Dermis blood vessel endothelial cell (primary cell): ENCODE measurements at regions not wholly inside any gene's neighbourhood (a gene's known extent, or its start where the extent isn't known, plus 50 kb on each side); places are given as distances from the start of the nearest gene placed in this dataset.
"Not testable (repeated sequence)": the region's sequence is repeated elsewhere in the genome, so short reads cannot be mapped to it uniquely, and the experiment has no call there.

Source experiments
- DNase-seq: peaks from one replicate; pipeline ENCODE4 v3.0.0; 2010

GRCh38 chr4:100900945-100901344 lies 383.1 kb upstream of the EMCN start:
- DNase-seq: not testable (repeated sequence)

GRCh38 chr4:100900134-100900533 lies 382.3 kb upstream of the EMCN start:
- no peak for DNase-seq

DNA sequence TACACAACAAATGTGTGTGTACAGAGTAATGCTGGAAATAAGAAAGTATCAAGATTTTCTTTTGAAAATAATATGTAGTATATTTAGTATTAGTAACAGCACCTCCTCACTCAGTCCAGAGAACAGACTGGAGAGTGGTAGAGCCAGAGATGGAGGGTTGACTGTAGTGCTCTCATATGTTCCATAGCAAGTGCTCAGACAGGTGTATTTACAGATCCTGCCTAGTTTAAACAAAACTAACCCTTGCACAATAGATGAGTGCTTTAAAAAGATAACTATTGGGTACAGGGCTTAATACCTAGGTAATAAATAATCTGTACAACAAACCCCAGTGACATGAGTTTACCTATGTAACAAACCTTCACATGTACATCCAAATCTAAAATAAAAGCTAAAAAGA lies 381.0 kb upstream of the EMCN start:
- no peak for DNase-seq

GRCh38 chr4:100895556-100896197 lies 377.9 kb upstream of the EMCN start:
- peak; percentile 6 for DNase-seq

DNA sequence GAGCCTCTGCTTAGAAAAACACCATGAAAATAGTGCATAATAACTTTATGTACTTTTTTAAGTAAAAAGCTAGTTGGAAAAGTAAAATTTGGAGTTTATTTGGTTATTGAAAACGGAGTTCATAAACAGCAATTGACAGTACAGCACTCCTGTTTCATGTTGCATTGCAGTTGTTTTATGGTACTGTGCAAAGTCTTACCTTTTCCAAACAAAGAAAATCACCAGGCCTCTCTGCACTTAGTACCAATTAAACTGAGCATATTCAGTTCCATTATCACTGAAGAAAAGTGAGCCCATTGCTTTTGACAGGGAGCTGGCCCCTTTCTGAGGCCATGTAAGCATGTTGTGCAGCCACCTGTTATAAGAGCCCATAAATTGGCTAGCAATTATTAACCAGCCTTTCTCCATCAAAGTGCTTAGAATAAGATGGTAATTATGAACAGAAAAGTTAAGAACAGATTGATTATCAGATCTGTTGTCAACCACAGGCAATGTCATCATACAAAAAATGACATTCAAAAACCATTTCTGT lies 376.6 kb upstream of the EMCN start:
- DNase-seq: no peak

GRCh38 chr4:100891808-100892207 lies 374.0 kb upstream of the EMCN start:
- DNase-seq: no peak

- DNase-seq: no peak
These were observed 372.1 kb upstream of the EMCN start for GRCh38 chr4:100889898-100890297.

DNA sequence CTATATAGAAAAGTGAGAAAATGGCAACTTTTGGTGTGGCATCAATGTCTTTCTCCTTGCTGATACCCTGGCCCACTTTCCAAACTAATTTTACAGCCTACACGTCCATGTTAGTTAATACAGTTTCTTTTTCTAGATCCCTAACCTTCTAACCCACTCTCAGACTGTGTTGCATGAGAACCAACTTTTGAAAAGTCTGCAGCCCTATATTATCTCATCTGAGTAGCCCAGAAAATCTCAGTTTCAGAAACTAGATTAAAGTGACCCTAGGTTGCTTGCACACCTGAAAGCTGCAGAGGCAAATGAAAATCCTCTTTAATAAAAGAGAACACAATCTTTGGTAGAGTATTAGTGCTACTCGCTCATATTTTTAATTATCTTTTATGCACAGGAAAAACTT lies 371.6 kb upstream of the EMCN start:
- DNase-seq: no peak

DNA sequence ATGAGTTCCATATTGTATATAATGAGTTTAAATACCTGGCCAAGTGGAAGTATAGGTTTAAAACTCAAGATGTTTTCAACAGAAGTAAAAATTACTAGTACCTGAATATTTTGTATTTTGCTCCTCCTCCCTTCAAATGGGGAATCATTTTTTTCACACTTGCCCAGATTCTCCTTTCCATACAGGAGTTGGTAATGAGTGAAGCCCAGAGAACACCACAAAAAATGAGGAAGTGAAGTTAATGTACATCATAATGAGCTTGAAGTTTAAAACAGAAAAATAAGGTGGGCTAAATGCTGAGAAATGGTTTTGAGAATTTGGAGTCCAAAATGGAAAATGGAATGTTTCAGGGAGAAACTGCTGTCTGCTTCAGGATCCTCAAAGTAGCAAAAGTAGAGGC lies 364.8 kb upstream of the EMCN start:
- no peak for DNase-seq

- DNase-seq: no peak
These were observed 363.5 kb upstream of the EMCN start for GRCh38 chr4:100881283-100881682.

GRCh38 chr4:100880011-100880410 lies 362.2 kb upstream of the EMCN start:
- peak; percentile 40 for DNase-seq

- DNase-seq: no peak
These were observed 361.6 kb upstream of the EMCN start for GRCh38 chr4:100879471-100879870.

DNA sequence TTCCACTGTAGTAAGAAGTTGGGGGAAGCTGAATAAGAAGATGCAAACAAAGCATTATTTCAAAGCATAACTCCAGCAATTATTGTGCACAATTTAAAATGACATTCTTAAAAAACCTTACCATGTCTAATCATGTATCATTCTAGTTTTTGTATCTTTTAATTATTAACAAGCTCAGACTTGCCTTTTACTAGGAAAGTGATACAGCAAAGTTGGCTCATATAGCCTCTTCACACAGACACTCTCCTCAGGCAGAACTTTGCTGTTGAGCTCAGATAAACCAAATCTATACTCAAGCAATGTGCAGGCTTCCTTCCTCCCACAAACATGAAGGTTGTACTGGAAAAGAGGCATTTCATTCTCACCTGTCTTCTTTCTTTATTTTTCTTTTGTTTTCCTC lies 358.7 kb upstream of the EMCN start:
- no peak for DNase-seq

DNA sequence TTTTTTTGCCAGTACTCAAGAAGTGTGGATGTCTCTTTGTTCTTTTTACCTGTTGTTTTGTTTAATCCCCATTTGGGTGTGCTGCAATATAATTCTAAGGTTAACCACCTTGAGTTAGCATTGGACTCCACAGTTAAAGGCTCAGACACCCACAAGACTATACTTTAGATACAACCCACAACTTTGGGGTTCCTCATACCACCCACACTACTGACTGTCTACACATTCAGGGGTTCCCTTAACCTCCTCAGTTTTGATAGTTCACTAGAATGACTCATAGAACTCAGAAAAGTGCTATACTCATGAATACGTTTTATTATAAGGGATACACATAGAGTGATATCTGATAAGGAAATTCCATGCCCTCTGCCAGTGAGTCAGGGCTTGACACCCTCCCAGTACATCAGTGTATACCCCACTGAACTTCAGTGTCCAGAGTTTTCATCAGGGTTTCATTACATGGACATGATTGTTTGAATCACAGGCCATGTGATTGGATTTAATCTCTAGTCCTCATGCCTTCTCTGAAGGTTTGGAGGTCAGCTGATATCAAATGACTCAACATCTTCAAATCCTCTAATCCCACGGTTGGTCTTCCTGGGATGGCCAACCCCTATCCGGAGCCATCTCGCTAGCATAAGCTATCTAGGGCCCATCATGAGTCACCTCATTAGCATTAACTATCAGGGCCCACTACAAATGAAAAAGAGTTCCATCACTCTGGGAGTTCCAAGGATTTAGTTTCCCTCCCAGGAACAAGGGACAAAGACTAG lies 357.7 kb upstream of the EMCN start:
- DNase-seq: no peak

- no peak for DNase-seq
These were observed 355.0 kb upstream of the EMCN start for GRCh38 chr4:100872811-100873210.

- DNase-seq: no peak
These were observed 353.3 kb upstream of the EMCN start for GRCh38 chr4:100870940-100871772.

- DNase-seq: no peak
These were observed 351.5 kb upstream of the EMCN start for GRCh38 chr4:100869276-100869675.

GRCh38 chr4:100868281-100868680 lies 350.5 kb upstream of the EMCN start:
- not testable (repeated sequence) for DNase-seq

- no peak for DNase-seq
These were observed 334.5 kb upstream of the EMCN start for GRCh38 chr4:100852326-100852725.

DNA sequence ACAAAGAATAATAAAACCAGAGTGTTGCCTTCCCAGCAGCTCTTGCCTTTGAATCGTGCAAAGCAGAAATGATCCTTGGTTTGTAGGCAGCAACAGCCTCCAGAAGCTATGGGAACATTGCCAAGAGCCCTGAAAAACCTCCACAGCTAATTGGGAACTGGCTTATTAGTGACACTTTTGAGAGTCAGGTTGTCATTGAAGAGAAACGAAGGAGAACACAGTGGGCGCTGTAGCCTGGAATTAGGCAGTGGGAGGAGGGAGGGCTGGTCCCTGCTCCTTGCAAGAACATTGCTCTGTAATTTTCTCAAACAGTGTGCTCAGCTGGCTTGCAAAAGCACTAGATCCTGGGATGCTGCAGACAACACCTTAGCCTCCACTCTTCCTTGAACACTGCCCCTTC lies 331.5 kb upstream of the EMCN start:
- DNase-seq: no peak

DNA sequence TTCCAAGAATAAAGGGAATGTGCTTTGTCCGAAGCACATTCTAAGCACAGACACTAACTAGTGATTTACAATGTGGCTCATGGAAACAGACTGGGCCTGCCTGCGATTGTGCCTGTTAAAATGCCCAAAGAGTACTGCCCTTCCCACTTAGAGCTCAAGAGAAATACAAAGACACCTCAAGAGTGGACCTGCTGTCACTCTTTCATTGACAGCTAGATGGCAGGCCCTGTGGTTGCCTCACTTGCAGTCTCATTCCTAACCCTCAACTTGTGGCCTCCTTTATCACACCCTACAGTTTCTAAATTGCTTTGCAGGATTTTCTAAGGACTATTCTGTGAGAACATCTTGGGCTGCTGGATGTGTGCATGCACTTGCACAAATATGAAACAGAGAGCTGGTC lies 331.0 kb upstream of the EMCN start:
- DNase-seq: peak; percentile 6

DNA sequence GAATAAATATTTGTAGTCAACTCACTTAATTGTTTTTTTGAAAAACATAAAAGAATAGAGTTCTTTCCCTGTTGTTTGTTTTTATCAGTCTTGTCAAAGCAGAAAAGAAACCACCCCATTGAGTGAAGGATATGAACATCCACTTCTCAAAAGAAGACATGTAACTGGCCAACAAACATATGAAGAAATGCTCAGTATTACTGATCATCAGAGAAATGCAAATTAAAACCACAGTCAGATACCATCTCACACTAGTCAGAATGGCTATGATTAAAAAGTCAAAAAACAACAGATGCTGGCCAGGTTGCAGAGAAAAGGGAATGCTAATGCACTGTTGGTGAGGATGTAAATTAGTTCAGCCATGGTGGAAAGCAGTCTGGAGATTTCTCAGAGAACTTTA lies 326.1 kb upstream of the EMCN start:
- DNase-seq: no peak

- DNase-seq: no peak
These were observed 325.0 kb upstream of the EMCN start for GRCh38 chr4:100842856-100843255.
